Heart left ventricle (tissue), 13 donors: ENCODE measurements at regions not wholly inside any gene's neighbourhood (a gene's known extent, or its start where the extent isn't known, plus 50 kb on each side); places are given as distances from the start of the nearest gene placed in this dataset.

Experiments
- CTCF ChIP-seq, 12 donors: fragments of 200-600 bp; sonication (generic) in 4 of 12; IDR thresholded peaks; one replicate each; pipeline versions ENCODE4 v1.5.0 to v1.8.0; 2018 to 2022; ENCODE audit warnings: antibody characterized with exemption in 12 of 12, mild to moderate bottlenecking in 5 of 12
- POLR2A ChIP-seq, 2 donors: fragments of 450-650 bp; IDR thresholded peaks; one replicate each; pipeline ENCODE4 v1.6.1; 2017; ENCODE audit warnings: antibody characterized with exemption in 2 of 2, mild to moderate bottlenecking in 2 of 2, moderate library complexity in 2 of 2
- donor health status: ischemic (EF 13 %, LVEDD 7.1; RV severe dilation, severe dysfunction).
- donor health status: DM: no; HTN: yes; CAD: no.
- donor health status: DM: no; HTN: no; CAD: no.
- donor health status: ischemic (EF 25% LVEDD 6.9; RV normal size, moderate dysfunction).
- donor health status: ischemic (EF 25% LVEDD 5.7; RV mildly dilated, moderate dysfunction).
- donor health status: ischemic (EF 35%, LVEDD 5.7; RV mildly dilated, moderate dysfunction).
- donor health status: nonischemic (EF 11% LVEDD 7.7; RV severe dilation, severe dysfunction).
- donor health status: DM: yes; HTN: yes; CAD: no.
- donor health status: PGD.
- donor health status: ischemic (EF 29% LVEDD 5.4; RV normal size, mild dysfunction).
- donor health status: nonischemic (EF 23%, LVEDD 6.1; RV moderate dilation, normal function).

DNA sequence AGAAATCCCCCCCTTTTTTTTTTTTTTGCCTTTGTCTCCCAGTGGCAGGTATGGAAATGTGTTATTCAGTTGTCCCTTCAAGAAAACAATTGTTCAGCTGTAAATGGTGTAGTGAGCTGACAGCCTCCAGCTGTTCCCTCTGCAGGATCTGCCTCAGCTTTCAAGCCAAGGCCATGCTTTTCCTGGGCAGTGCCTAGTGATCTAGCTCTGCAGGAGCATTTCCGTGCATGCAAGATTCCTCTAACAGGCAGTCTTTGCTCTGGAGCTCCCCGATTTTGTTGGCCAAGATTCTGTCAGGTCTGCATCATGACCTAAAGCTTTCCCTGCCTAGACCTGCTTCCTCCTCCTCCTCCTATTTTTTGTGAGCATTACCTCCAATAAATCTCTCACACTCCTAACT is 300.7 kb upstream of the UBE2E3 start:
- TF ChIP-seq CTCF (IDR thresholded peaks at IDR 0.05) (no peak), POLR2A (IDR thresholded peaks at IDR 0.05) (no peak)
